ENCODE measurements at regions not wholly inside any gene's neighbourhood (a gene's known extent, or its start where the extent isn't known, plus 50 kb on each side); places are given as distances from the start of the nearest gene placed in this dataset.

GRCh38 chr21:15455819-15456462 lies 273.8 kb upstream of the USP25 start (continued):
- TF ChIP-seq PAXIP1 (CRISPR knock-in tag; conservative IDR thresholded peaks at IDR 0.05) (peak; percentile 94), CBX2 (IDR thresholded peaks at IDR 0.05; ENCODE audit: low read depth, low read length) (no peak), CBX2 (CRISPR knock-in tag; IDR thresholded peaks at IDR 0.05; ENCODE audit: low read depth) (no peak), PHF8 (CRISPR knock-in tag; IDR thresholded peaks at IDR 0.05) (no peak), KDM6A (CRISPR knock-in tag; IDR thresholded peaks at IDR 0.05; ENCODE audit: low read depth) (peak; percentile 59; the same call in 1 of the 2 replicates), HNRNPL (IDR thresholded peaks at IDR 0.05; ENCODE audit: low read depth, low read length) (peak; percentile 65; the same call in 1 of the 2 replicates), ZNF530 (CRISPR knock-in tag; IDR thresholded peaks at IDR 0.05; ENCODE audit: low read depth) (no peak), FOXC1 (CRISPR knock-in tag; IDR thresholded peaks at IDR 0.05; ENCODE audit: borderline replicate concordance) (0 out of 2 replicates have a peak, but pooled peaks have one; percentile 66), ZNF253 (CRISPR knock-in tag; IDR thresholded peaks at IDR 0.05; ENCODE audit: borderline replicate concordance) (no peak), GTF2F1 (IDR thresholded peaks at IDR 0.05; ENCODE audit: low read length) (no peak), STAT6 (CRISPR knock-in tag; IDR thresholded peaks at IDR 0.05; ENCODE audit: borderline replicate concordance) (no peak), ZNF788 (CRISPR knock-in tag; IDR thresholded peaks at IDR 0.05; ENCODE audit: borderline replicate concordance) (peak; percentile 67; the same call in 1 of the 2 replicates), MED8 (CRISPR knock-in tag; IDR thresholded peaks at IDR 0.05; ENCODE audit: insufficient replicate concordance) (peak; percentile 43), HNRNPH1 (optimal IDR thresholded peaks at IDR 0.05; ENCODE audit: low read depth, low read length) (no peak), RARA (CRISPR knock-in tag; IDR thresholded peaks at IDR 0.05) (peak; percentile 77; the same call in 1 of the 2 replicates), CBX1 (IDR thresholded peaks at IDR 0.05; ENCODE audit: low read depth) (peak; percentile 73), NCOA2 (CRISPR knock-in tag; IDR thresholded peaks at IDR 0.05) (peak; percentile 75), EP300 (IDR thresholded peaks at IDR 0.05; ENCODE audit: low read depth in 2 of 2, low read length in 2 of 2) (peak; percentile 61 to 80; a peak in 3 of 4 replicates), EP300 (CRISPR knock-in tag; IDR thresholded peaks at IDR 0.05; ENCODE audit: borderline replicate concordance) (peak; percentile 63; the same call in 1 of the 2 replicates), ZNF121 (CRISPR knock-in tag; IDR thresholded peaks at IDR 0.05) (no peak), ZNF674 (CRISPR knock-in tag; IDR thresholded peaks at IDR 0.05; ENCODE audit: low read depth) (no peak), MBNL3 (CRISPR knock-in tag; conservative IDR thresholded peaks at IDR 0.05) (no peak), ZNF577 (CRISPR knock-in tag; IDR thresholded peaks at IDR 0.05; ENCODE audit: borderline replicate concordance, low read depth) (no peak), TAF1 (CRISPR knock-in tag; IDR thresholded peaks at IDR 0.05) (no peak), GATAD2A (CRISPR knock-in tag; IDR thresholded peaks at IDR 0.05) (peak; percentile 78), NR2F1 (CRISPR knock-in tag; IDR thresholded peaks at IDR 0.05) (peak; percentile 15 to 50; a peak in 1 of 4 replicates)
